Activated CD4-positive, CD25-positive, alpha-beta regulatory T cell (primary cell): ENCODE measurements at regions not wholly inside any gene's neighbourhood (a gene's known extent, or its start where the extent isn't known, plus 50 kb on each side); places are given as distances from the start of the nearest gene placed in this dataset.
"Not testable (repeated sequence)": the region's sequence is repeated elsewhere in the genome, so short reads cannot be mapped to it uniquely, and the experiment has no call there.

ENCODE experiments used
- DNase-seq, 4 experiments: peaks; one replicate each; lab custom pipeline; 2025; lab: John Stamatoyannopoulos, UW

- not testable (repeated sequence) for DNase-seq
Observed at GRCh38 chr18:14460364-14460763, 83.0 kb downstream of the POTEC start.

DNA sequence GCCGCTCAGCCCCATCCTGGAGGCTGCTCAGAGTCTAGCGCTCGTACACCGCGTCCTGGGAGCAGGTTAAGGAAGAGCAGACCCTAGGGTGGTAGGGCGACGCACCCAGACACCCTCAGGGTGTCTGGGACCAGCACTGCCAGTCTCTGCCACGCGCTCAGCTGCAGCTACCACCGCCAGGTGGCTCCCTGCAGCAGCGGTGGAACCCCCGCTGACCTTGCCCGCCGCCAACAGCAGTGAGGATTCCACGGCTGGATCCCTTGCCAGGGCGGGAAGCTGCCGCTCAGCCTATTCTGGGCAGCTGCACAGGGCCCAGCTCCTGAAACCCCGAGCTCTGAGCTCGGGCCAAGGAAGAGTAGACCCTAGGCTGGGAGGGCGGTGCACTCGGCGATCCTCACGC lies 83.6 kb downstream of the POTEC start:
- not testable (repeated sequence) for DNase-seq

DNA sequence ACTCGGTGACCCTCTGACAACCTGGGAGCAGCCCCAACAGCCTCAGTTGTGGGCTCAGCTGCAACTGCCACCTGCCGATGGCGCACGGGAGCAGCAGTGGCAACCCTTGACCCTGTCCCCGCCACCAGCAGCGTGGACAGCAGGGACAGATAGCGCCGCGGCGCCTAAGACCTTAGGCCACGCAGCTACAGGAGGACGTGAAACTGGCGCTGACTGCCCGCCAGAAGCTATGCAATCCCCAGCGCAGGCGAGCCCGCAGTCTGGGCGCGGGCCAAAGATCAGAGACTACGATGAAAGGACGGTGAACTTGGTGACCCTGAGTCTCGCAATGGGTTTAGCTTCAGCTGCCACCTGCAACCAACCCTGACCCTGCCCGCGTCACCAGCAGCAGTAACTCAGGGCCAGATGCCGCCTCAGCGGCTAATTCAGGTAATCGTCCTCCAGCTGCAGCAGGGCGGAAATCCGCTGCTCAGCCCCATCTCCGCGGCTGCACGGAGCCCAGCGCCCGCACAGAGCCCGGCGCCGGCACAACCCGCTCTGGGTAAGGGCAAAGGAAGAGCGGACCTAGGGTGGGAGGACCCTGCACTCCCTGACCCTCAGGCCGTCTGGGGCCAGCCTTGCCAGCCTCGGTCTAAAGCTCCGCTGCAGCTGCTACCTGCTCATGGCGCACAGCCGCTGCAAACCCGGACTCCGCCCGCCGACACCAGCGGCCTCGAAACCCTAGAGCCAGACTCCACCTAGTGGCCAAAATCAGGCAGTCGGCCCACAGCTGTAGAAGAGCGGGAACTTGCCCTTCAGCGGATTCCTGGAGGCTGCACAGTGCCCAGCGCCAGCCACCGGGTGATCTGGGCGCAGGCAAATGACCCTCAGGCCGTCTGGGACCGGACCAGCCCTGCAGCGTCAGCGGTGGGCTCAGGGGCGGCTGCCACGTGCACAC lies 85.1 kb downstream of the POTEC start:
- peak in 2 of 4 experiments; percentile 32 to 37 for DNase-seq

GRCh38 chr18:14450637-14451009 lies 92.8 kb downstream of the POTEC start:
- not testable (repeated sequence) for DNase-seq

DNA sequence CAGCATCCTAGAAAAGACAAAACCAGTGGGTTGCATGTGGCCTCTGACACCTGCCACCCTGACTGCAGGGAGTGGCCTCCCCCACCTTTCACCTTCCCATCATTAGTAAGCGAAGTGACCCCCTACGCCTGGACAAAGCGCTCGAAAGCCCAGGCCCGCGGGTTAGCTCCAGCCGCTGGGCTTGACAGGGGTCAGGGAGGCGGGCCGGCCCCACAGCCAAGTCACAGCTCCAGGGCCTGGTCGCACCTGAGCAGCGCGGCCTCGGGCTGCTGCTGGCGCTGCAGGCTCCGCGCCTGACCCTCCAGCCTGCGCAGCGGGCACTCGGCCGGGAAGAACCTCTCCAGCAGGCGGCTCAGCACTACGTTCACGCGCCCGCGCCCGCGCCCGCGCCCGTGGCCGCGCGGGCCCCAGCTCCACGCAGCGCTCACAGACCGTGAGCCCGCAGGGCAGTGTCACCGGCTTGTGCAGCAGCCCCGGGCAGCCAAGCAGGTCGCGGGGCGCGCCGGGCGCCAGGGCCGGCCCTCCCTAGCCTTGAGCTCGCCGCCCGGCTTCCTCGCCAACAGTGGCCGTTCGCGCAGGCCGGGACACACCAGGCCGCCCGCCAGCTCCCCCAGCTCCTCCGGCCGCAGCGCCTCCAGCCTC lies 93.3 kb downstream of the POTEC start:
- DNase-seq = not testable (repeated sequence)

DNA sequence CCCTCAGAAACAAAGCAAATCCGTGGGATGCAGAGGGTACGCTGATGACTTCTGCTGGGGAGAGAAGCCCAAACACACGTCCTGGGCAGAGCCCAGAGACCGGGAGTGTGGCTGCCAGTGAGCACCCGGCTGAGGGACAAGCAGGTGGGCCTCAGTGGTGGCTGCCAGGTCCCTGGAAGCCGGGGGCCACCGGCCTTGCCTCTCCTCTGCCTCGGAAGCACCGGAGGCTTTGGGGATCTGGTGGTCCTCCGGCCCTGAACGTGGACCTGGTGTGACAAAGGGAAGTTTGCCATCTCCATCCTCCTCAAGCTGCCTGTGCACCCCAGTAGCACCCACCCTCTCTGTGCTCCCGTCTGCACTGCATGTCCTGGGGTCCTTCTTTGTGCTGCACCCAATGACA lies 94.3 kb downstream of the POTEC start:
- DNase-seq = not testable (repeated sequence)

GRCh38 chr18:14447715-14448114 lies 95.7 kb downstream of the POTEC start:
- DNase-seq = not testable (repeated sequence)

DNA sequence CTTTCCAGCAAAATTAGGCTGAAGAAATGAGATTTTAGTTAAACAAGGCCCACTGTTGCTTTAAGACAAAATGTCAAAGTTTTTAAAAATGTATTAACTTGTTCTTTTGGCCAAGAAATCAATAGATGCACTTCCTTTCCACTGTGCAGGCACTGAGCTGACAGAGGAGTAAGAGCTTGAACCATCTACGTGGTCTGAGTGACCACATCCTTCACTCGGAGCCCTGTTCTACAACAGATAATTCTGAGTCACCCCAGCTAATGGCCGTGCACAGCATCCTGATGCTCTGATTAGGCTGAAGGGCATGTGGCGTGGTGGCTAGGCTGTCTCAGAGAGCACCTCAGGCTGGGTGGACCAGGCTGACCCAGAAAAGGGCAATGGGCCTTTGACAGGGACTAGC lies 107.9 kb downstream of the POTEC start:
- DNase-seq = not testable (repeated sequence)

- DNase-seq = not testable (repeated sequence)
Observed at GRCh38 chr18:14432371-14432770, 111.0 kb downstream of the POTEC start.

- not testable (repeated sequence) for DNase-seq
Observed at GRCh38 chr18:14431031-14431521, 112.3 kb downstream of the POTEC start.

GRCh38 chr18:14415806-14416205 lies 127.6 kb downstream of the POTEC start:
- DNase-seq = peak in 1 of 4 experiments; percentile 2

- DNase-seq = not testable (repeated sequence)
Observed at GRCh38 chr18:14415399-14415798, 128.0 kb downstream of the POTEC start.

DNA sequence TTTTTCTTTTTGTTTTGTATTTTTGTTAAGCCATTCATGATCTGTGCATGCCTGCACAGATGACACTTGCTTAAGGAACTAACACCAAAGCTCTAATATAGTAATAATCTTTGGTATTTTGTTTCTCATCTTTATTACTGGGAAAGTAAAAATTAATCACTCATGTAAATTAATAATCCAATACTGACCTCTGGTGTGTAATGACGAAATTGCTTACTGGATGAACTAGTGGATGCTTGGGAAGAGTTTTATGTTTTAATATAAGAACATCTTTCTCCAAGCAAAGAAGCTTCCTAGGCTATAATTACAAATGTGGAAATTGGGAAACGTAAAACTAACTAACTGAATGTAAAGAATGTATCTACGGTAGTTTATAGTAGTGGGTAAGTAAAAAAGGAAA lies 147.9 kb downstream of the POTEC start:
- not testable (repeated sequence) for DNase-seq

DNA sequence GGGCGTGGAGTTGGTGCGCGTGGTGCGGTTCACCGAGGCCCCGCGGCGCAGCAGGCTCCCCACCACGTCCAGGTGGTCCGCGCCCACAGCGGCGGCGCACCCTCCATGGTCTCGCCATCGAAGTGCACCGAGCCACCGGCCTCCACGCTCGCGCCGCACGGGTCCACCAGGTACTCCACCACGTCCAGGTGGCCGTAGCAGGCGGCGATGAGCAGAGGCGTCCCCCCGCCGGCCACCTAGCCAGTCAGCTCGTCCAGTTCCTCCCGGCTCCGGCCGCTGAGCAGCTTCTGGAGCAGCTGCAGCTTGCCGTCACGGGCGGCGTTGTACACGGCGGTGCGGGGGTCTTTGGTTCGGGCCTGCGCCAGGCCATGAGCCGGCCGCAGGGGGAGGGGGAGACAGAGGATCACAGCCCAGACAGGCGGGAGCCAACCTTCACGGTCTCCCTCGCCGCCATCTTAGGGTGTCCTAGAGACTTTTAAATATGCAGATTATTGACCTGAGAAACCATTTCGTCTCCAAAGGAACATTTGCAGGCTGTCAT lies 149.8 kb downstream of the POTEC start:
- not testable (repeated sequence) for DNase-seq

DNA sequence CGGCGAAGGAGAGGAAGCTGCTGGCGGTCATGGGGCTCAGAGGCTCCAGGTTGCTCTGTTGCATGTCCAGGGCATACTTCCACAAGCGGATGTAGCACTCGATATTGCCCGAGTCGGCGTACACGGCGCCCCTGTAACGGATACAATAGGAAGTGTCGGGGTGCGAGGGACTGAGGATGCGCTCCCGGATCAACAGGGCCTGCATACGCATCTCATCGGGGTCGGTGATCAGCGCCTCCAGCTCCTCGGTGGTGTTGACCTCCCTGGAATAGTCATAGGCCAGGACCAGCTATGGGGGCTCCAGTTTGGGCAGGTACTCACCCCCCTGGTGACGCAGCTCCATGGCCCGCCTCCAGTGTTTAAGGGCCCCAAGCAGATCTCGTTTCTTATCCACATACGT lies 150.8 kb downstream of the POTEC start:
- DNase-seq = not testable (repeated sequence)

- not testable (repeated sequence) for DNase-seq
Observed at GRCh38 chr18:14384961-14385360, 158.4 kb downstream of the POTEC start.

DNA sequence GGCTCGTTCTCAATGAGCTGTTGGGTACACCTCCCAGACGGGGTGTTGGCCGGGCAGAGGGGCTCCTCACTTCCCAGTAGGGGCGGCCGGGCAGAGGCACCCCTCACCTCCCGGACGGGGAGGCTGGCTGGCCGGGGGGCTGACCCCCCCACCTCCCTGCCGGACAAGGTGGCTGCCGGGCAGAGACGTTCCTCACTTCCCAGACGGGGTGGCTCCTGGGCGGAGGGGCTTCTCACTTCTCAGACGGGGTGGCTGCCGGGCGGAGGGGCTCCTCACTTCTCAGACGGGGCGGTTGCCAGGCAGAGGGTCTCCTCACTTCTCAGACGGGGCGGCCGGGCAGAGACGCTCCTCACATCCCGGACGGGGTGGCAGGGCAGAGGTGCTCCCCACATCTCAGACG lies 160.7 kb downstream of the POTEC start:
- not testable (repeated sequence) for DNase-seq

- DNase-seq = not testable (repeated sequence)
Observed at GRCh38 chr18:14379489-14379888, 163.9 kb downstream of the POTEC start.

GRCh38 chr18:14378376-14378775 lies 165.0 kb downstream of the POTEC start:
- not testable (repeated sequence) for DNase-seq

- DNase-seq = not testable (repeated sequence)
Observed at GRCh38 chr18:14361346-14361745, 182.1 kb downstream of the POTEC start.

- not testable (repeated sequence) for DNase-seq
Observed at GRCh38 chr18:14357553-14358297, 185.7 kb downstream of the POTEC start.

DNA sequence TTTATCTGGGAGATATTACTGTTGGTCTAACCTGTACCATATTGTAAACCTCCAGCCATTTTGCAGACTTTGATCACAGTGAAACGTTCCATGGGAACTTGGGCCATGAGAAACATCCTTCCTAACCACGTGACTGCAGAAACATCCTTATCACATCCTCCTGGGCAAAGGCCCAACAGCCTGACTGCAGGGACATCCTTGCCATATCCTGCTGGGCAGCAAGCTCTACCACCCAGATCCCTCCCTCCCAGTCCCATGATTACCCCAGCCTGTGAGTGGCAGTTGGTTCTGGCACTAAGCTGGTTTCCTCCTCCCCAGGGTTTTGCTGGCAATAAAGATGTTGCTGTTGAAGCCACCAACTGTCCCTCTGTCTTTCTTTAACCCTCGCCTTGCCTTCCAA lies 201.2 kb downstream of the POTEC start:
- not testable (repeated sequence) for DNase-seq
